Keratinocyte (primary cell): ENCODE measurements at regions not wholly inside any gene's neighbourhood (a gene's known extent, or its start where the extent isn't known, plus 50 kb on each side); places are given as distances from the start of the nearest gene placed in this dataset.

ENCODE experiments used
- DNase-seq: peaks from one replicate; pipeline ENCODE4 v3.0.0-alpha.2; 2011; ENCODE audit warnings: low read depth, missing footprints, low spot score
- FAIRE-seq: peaks from 2 replicates; lab custom pipeline; 2011; peaks lifted over from hg19 to GRCh38; lab: Jason Lieb, UNC
- H2AFZ ChIP-seq: 2 replicates; pipeline ENCODE4 v1.6.0; 2012; ENCODE audit warnings: low read length, control low read depth, inconsistent platforms; ENCODE audit not compliant: control insufficient read depth
- H3K27ac ChIP-seq: 2 replicates; pipeline ENCODE4 v1.5.1; 2011; ENCODE audit warnings: low read length; ENCODE audit not compliant: control insufficient read depth, insufficient read depth
- H3K27me3 ChIP-seq: 3 replicates; pipeline ENCODE4 v1.6.0; 2011; ENCODE audit warnings: low read length; ENCODE audit not compliant: control insufficient read depth, insufficient read depth; ENCODE audit errors: extremely low read depth
- H3K36me3 ChIP-seq, 2 experiments: 2 replicates in 1 of 2; 3 replicates in 1 of 2; pipeline ENCODE4 v1.5.1; 2011; ENCODE audit warnings: low read length in 2 of 2, mild to moderate bottlenecking in 1 of 2; ENCODE audit not compliant: control insufficient read depth in 2 of 2, insufficient read depth in 2 of 2; ENCODE audit errors: extremely low read depth in 1 of 2
- H3K4me1 ChIP-seq: 3 replicates; pipeline ENCODE4 v1.5.1; 2011; ENCODE audit warnings: low read length; ENCODE audit not compliant: control insufficient read depth, insufficient read depth; ENCODE audit errors: extremely low read depth
- H3K4me2 ChIP-seq: 3 replicates; pipeline ENCODE4 v1.6.0; 2011; ENCODE audit warnings: low read depth, low read length; ENCODE audit not compliant: control insufficient read depth, insufficient read depth; ENCODE audit errors: extremely low read depth
- H3K4me3 ChIP-seq, 3 experiments: fragments of 200-600 bp in 1 of 3; sonication (generic) in 1 of 3; 2 replicates in 2 of 3; 3 replicates in 1 of 3; pipeline ENCODE4 v1.5.1; 2011 to 2016; ENCODE audit warnings: low read length in 3 of 3, mild to moderate bottlenecking in 3 of 3, control low read depth in 2 of 3, inconsistent platforms in 1 of 3, low read depth in 1 of 3, mixed read lengths in 1 of 3, mixed run types in 1 of 3, moderate library complexity in 1 of 3; ENCODE audit not compliant: control insufficient read depth in 2 of 3, insufficient read depth in 2 of 3; ENCODE audit errors: extremely low read depth in 1 of 3
- H3K79me2 ChIP-seq: 2 replicates; pipeline ENCODE4 v1.6.0; 2012; ENCODE audit warnings: low read length; ENCODE audit not compliant: control insufficient read depth, insufficient read depth
- H3K9ac ChIP-seq: 3 replicates; pipeline ENCODE4 v1.6.0; 2011; ENCODE audit warnings: low read length; ENCODE audit not compliant: control insufficient read depth, insufficient read depth; ENCODE audit errors: extremely low read depth
- H3K9me1 ChIP-seq: 3 replicates; pipeline ENCODE4 v1.6.0; 2011; ENCODE audit warnings: low read length; ENCODE audit not compliant: control insufficient read depth, insufficient read depth; ENCODE audit errors: extremely low read depth
- H3K9me3 ChIP-seq: 2 replicates; pipeline ENCODE4 v1.5.1; 2012; ENCODE audit warnings: low read depth, low read length; ENCODE audit not compliant: control insufficient read depth
- H4K20me1 ChIP-seq: 3 replicates; pipeline ENCODE4 v1.6.0; 2011; ENCODE audit warnings: low read length; ENCODE audit not compliant: control insufficient read depth, insufficient read depth; ENCODE audit errors: extremely low read depth
- EZH2 ChIP-seq: IDR thresholded peaks from one replicate; pipeline ENCODE4 v1.6.1; 2012; ENCODE audit warnings: inconsistent platforms, mild to moderate bottlenecking, low read length, moderate library complexity
- dilution Hi-C: fragments of 300-500 bp; cut with MboI; formaldehyde crosslinking; loops from one replicate; pipeline ENCODE4 v1.7.0; 2020; ENCODE audit warnings: low sequenced_read_pairs; ENCODE audit not compliant: extremely low pct_ligation_motif_present
- TF ChIP-seq, protein P1 (sequence below), 3 experiments: IDR thresholded peaks in 1 of 3; conservative IDR thresholded peaks in 1 of 3; optimal IDR thresholded peaks in 1 of 3; 2 replicates in 2 of 3; 3 replicates in 1 of 3; pipeline versions ENCODE3 to v1.5.1; 2011; ENCODE audit warnings: low read length in 3 of 3, mild to moderate bottlenecking in 3 of 3, moderate library complexity in 2 of 3, control low read depth in 1 of 3, inconsistent platforms in 1 of 3; ENCODE audit not compliant: insufficient read depth in 2 of 3; ENCODE audit errors: extremely low read depth in 1 of 3

DNA sequence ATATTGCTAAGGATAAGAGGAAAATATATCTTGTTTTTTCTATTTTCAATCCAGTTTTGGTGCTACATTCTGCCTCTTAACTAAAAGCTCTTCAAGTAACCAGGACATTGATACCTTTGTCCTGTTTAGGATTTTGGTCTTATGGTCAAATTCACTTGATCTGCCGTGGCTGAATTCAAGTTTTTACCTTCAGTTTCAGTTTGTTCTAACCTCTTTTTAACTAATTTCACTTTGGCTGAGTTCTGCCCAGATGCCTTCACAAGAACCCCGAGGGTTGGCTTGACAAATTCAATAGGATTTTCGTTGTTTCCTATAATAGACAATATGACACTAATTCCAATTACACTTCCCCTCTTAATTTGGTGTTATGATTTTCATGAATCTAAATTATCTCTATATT, 84.5 kb upstream of the C1orf21 start:
- Histone ChIP-seq H3K9me3 (no peaks in the 10 kb centered on the region), H3K36me3 (no peaks in the 10 kb centered on the region), H3K9ac (no peak overlapping the region), H4K20me1 (no peaks in the 10 kb centered on the region), H3K4me1 (peaks cover 8% of the 10 kb centered on the region), H3K4me2 (no peak overlapping the region), H3K27ac (no peak overlapping the region), H3K27me3 (no peaks in the 10 kb centered on the region), H2AFZ (no peak overlapping the region), H3K4me3 (no peak overlapping the region), H3K9me1 (no peaks in the 10 kb centered on the region), H3K79me2 (no peaks in the 10 kb centered on the region)
- dilution Hi-C loops: no loop called here
- TF ChIP-seq, protein P1, sequence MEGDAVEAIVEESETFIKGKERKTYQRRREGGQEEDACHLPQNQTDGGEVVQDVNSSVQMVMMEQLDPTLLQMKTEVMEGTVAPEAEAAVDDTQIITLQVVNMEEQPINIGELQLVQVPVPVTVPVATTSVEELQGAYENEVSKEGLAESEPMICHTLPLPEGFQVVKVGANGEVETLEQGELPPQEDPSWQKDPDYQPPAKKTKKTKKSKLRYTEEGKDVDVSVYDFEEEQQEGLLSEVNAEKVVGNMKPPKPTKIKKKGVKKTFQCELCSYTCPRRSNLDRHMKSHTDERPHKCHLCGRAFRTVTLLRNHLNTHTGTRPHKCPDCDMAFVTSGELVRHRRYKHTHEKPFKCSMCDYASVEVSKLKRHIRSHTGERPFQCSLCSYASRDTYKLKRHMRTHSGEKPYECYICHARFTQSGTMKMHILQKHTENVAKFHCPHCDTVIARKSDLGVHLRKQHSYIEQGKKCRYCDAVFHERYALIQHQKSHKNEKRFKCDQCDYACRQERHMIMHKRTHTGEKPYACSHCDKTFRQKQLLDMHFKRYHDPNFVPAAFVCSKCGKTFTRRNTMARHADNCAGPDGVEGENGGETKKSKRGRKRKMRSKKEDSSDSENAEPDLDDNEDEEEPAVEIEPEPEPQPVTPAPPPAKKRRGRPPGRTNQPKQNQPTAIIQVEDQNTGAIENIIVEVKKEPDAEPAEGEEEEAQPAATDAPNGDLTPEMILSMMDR (optimal IDR thresholded peaks at IDR 0.05 in 1 of 3, IDR thresholded peaks at IDR 0.05 in 1 of 3, conservative IDR thresholded peaks at IDR 0.05 in 1 of 3; ENCODE audit: extremely low read depth in 1 of 3, insufficient read depth in 2 of 3, low read length in 3 of 3): no peak
- no peak for TF ChIP-seq EZH2
- DNase-seq (no peak), FAIRE-seq (no peak)

DNA sequence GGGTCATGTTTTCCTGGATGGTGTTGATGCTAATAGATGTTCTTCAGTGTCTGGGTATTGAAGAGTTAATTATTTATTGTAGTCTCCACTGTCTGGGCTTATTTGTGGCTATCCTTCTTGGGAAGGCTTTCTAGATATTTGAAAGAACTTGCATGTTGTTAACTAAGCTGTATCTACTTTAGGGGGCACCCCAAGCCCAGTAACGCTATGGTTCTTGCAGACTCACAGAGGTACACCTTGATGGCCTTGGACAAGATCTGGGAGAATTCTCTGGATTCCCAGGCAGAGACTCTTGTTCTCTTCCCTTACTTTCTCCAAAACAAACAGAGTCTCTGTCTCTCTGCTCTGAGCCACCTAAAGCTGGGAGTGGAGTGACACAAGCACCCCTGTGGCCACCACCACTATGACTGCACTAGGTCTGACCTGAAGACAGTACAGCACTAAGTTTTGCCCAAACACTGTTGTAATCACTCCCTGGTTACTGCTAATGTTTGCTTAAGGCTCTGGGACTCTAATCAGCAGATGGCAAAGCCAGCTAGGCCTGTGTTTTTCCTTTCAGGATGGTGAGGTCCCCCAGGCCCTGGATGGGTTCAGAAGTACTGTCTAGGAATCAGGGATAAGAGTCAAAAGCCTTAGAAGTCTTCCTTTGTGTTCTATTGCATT, 76.5 kb upstream of the C1orf21 start:
- dilution Hi-C loops: no loop called here
- Histone ChIP-seq H3K36me3 (no peaks in the 10 kb centered on the region), H3K4me3 (no peak overlapping the region), H3K9me1 (no peaks in the 10 kb centered on the region), H3K27me3 (no peaks in the 10 kb centered on the region), H3K27ac (no peak overlapping the region), H3K79me2 (no peaks in the 10 kb centered on the region), H4K20me1 (no peaks in the 10 kb centered on the region), H3K9ac (no peak overlapping the region), H3K4me2 (no peak overlapping the region), H3K9me3 (no peaks in the 10 kb centered on the region), H3K4me1 (no peaks in the 10 kb centered on the region), H2AFZ (no peak overlapping the region)
- no peak for DNase-seq
- TF ChIP-seq, protein P1 (optimal IDR thresholded peaks at IDR 0.05 in 1 of 3, IDR thresholded peaks at IDR 0.05 in 1 of 3, conservative IDR thresholded peaks at IDR 0.05 in 1 of 3; ENCODE audit: extremely low read depth in 1 of 3, insufficient read depth in 2 of 3, low read length in 3 of 3): no peak
- FAIRE-seq: no peak
